RWPE2 (cell line): ENCODE measurements at regions not wholly inside any gene's neighbourhood (a gene's known extent, or its start where the extent isn't known, plus 50 kb on each side); places are given as distances from the start of the nearest gene placed in this dataset.

Experiments used
- ATAC-seq: fragments of 200-7000 bp; cut with Tn5 transposase; 3 replicates; pipeline ENCODE4 v1.9.1; 2021; ENCODE audit warnings: low read depth
- DNase-seq: peaks from one replicate; pipeline ENCODE4 v3.0.0-alpha.2; 2020; ENCODE audit warnings: low spot score
- H3K27ac ChIP-seq: fragments of 450-650 bp; 2 replicates; pipeline ENCODE4 v1.5.1; 2017; ENCODE audit warnings: mild to moderate bottlenecking; ENCODE audit not compliant: poor library complexity, severe bottlenecking
- H3K27me3 ChIP-seq: fragments of 250-450 bp; sonication (Bioruptor Pico); 2 replicates; pipeline ENCODE4 v1.5.1; 2021; ENCODE audit warnings: mild to moderate bottlenecking, moderate library complexity; ENCODE audit not compliant: insufficient read depth, poor library complexity, severe bottlenecking
- H3K36me3 ChIP-seq: fragments of 250-450 bp; sonication (Bioruptor Pico); 2 replicates; pipeline ENCODE4 v1.5.1; 2020; ENCODE audit warnings: low read depth, mild to moderate bottlenecking, moderate library complexity
- H3K4me1 ChIP-seq: fragments of 250-450 bp; sonication (Bioruptor Pico); 2 replicates; pipeline ENCODE4 v1.5.1; 2021; ENCODE audit warnings: mild to moderate bottlenecking, moderate library complexity; ENCODE audit not compliant: insufficient read depth, poor library complexity, severe bottlenecking
- H3K4me3 ChIP-seq: fragments of 250-450 bp; sonication (Bioruptor Pico); 2 replicates; pipeline ENCODE4 v1.5.1; 2021; ENCODE audit warnings: mild to moderate bottlenecking, moderate library complexity; ENCODE audit not compliant: severe bottlenecking
- H3K9me3 ChIP-seq: fragments of 250-450 bp; sonication (Bioruptor Pico); 2 replicates; pipeline ENCODE4 v1.5.1; 2021; ENCODE audit warnings: mild to moderate bottlenecking, moderate library complexity; ENCODE audit not compliant: severe bottlenecking
- CTCF ChIP-seq: fragments of 450-650 bp; IDR thresholded peaks from one replicate; pipeline ENCODE4 v1.5.1; 2017; ENCODE audit warnings: mild to moderate bottlenecking, moderate library complexity; ENCODE audit not compliant: poor library complexity, severe bottlenecking

GRCh38 chr6:138560130-138560860 lies 61.0 kb upstream of the NHSL1 start:
- ATAC-seq (no peak), DNase-seq (no peak)
- H3K36me3 ChIP-seq = no peaks in the 10 kb centered on the region
- no peaks in the 10 kb centered on the region for H3K9me3 ChIP-seq
- H3K4me1 ChIP-seq = peaks cover 11% of the 10 kb centered on the region
- H3K4me3 ChIP-seq = no peak overlapping the region
- no peak for TF ChIP-seq CTCF
- H3K27ac ChIP-seq = no peak overlapping the region
- H3K27me3 ChIP-seq = no peaks in the 10 kb centered on the region

- ATAC-seq (no peak), DNase-seq (no peak)
- H3K27me3 ChIP-seq = no peaks in the 10 kb centered on the region
- no peaks in the 10 kb centered on the region for H3K4me1 ChIP-seq
- no peak overlapping the region for H3K4me3 ChIP-seq
- no peaks in the 10 kb centered on the region for H3K9me3 ChIP-seq
- H3K27ac ChIP-seq = no peak overlapping the region
- no peak for TF ChIP-seq CTCF
- H3K36me3 ChIP-seq = no peaks in the 10 kb centered on the region
Observed at GRCh38 chr6:138562691-138563090, 63.4 kb upstream of the NHSL1 start.

- H3K9me3 ChIP-seq = no peaks in the 10 kb centered on the region
- DNase-seq (no peak), ATAC-seq (no peak)
- no peaks in the 10 kb centered on the region for H3K36me3 ChIP-seq
- H3K27me3 ChIP-seq = no peaks in the 10 kb centered on the region
- H3K4me3 ChIP-seq = no peak overlapping the region
- H3K27ac ChIP-seq = no peak overlapping the region
- no peak for TF ChIP-seq CTCF
- H3K4me1 ChIP-seq = no peaks in the 10 kb centered on the region
Observed at GRCh38 chr6:138563231-138563630, 63.9 kb upstream of the NHSL1 start.

GRCh38 chr6:138563650-138564049 lies 64.4 kb upstream of the NHSL1 start:
- no peak overlapping the region for H3K27ac ChIP-seq
- no peak overlapping the region for H3K4me3 ChIP-seq
- H3K9me3 ChIP-seq = no peaks in the 10 kb centered on the region
- no peaks in the 10 kb centered on the region for H3K36me3 ChIP-seq
- no peak for DNase-seq
- TF ChIP-seq CTCF = no peak
- no peak for ATAC-seq
- H3K27me3 ChIP-seq = no peaks in the 10 kb centered on the region
- H3K4me1 ChIP-seq = no peaks in the 10 kb centered on the region

- Histone ChIP-seq H3K27me3 (no peaks in the 10 kb centered on the region), H3K27ac (no peak overlapping the region), H3K36me3 (no peaks in the 10 kb centered on the region), H3K4me1 (no peaks in the 10 kb centered on the region), H3K9me3 (no peaks in the 10 kb centered on the region), H3K4me3 (no peak overlapping the region)
- TF ChIP-seq CTCF = no peak
- DNase-seq (no peak), ATAC-seq (no peak)
Observed at GRCh38 chr6:138564170-138564721, 65.0 kb upstream of the NHSL1 start.
